DND-41 (cell line): ENCODE measurements at regions not wholly inside any gene's neighbourhood (a gene's known extent, or its start where the extent isn't known, plus 50 kb on each side); places are given as distances from the start of the nearest gene placed in this dataset.

ENCODE experiments used
- EZH2 ChIP-seq: IDR thresholded peaks from 3 replicates; pipeline ENCODE4 v1.6.1; 2012; ENCODE audit warnings: borderline replicate concordance, low read depth, mild to moderate bottlenecking, moderate library complexity, low read length, inconsistent platforms; ENCODE audit not compliant: severe bottlenecking
- TF ChIP-seq, protein P1 (sequence below): IDR thresholded peaks from 2 replicates; pipeline ENCODE4 v1.5.1; 2012; ENCODE audit warnings: borderline replicate concordance, low read length, moderate library complexity, mild to moderate bottlenecking; ENCODE audit not compliant: poor library complexity, severe bottlenecking; ENCODE audit errors: extremely low read depth

DNA sequence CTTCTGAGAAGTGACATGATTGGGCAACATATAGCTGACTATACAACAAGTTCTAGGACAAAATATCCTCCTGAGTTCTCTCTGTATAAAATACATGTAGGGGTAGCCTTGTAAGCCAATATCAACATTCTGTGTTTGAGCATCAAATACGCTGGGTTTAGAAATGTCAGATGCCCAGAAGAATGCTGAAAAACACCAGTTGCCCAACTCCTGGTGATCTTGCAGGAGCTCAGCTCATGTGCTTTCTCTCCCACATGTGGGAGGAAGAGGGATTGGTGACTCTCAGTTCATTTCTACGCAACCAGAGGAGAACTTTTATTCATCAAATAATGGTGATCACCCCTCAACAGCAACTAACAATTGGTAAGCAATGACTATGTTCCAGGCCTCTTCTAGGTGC lies 810.9 kb upstream of the ACO1 start:
- TF ChIP-seq EZH2 = no peak
- TF ChIP-seq, protein P1, sequence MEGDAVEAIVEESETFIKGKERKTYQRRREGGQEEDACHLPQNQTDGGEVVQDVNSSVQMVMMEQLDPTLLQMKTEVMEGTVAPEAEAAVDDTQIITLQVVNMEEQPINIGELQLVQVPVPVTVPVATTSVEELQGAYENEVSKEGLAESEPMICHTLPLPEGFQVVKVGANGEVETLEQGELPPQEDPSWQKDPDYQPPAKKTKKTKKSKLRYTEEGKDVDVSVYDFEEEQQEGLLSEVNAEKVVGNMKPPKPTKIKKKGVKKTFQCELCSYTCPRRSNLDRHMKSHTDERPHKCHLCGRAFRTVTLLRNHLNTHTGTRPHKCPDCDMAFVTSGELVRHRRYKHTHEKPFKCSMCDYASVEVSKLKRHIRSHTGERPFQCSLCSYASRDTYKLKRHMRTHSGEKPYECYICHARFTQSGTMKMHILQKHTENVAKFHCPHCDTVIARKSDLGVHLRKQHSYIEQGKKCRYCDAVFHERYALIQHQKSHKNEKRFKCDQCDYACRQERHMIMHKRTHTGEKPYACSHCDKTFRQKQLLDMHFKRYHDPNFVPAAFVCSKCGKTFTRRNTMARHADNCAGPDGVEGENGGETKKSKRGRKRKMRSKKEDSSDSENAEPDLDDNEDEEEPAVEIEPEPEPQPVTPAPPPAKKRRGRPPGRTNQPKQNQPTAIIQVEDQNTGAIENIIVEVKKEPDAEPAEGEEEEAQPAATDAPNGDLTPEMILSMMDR = no peak
